WTC11 (cell line): ENCODE measurements at regions not wholly inside any gene's neighbourhood (a gene's known extent, or its start where the extent isn't known, plus 50 kb on each side); places are given as distances from the start of the nearest gene placed in this dataset.

ENCODE experiments used
- ATAC-seq: fragments of 200-7000 bp; cut with Tn5 transposase; 2 replicates; pipeline ENCODE4 v1.10.0; 2021; ENCODE audit warnings: mild to moderate bottlenecking, moderate library complexity
- CTCF ChIA-PET: fragments of 300-600 bp; sonication (Branson Sonifier 250); formaldehyde crosslinking; loops from one replicate; lab custom pipeline; 2021; ENCODE audit warnings: antibody characterized with exemption; lab: Charles Lee
- POLR2A ChIA-PET: fragments of 350-600 bp; sonication (Branson Sonifier 250); formaldehyde crosslinking; loops from one replicate; lab custom pipeline; 2021; ENCODE audit warnings: antibody characterized with exemption; lab: Charles Lee
- DNase-seq: peaks from one replicate; pipeline ENCODE4 v3.0.0; 2021; ENCODE audit warnings: low spot score
- H3K27ac Mint-ChIP-seq: 2 replicates; pipeline ENCODE4 v1.8.0; 2021; ENCODE audit warnings: mixed read lengths
- H3K27me3 Mint-ChIP-seq: 2 replicates; pipeline ENCODE4 v1.8.0; 2021; ENCODE audit warnings: low read depth, mild to moderate bottlenecking, moderate library complexity, mixed read lengths
- H3K36me3 Mint-ChIP-seq: 2 replicates; pipeline ENCODE4 v1.8.0; 2021; ENCODE audit warnings: mixed read lengths
- H3K4me1 Mint-ChIP-seq: 2 replicates; pipeline ENCODE4 v1.8.0; 2022; ENCODE audit warnings: mixed read lengths
- H3K4me3 Mint-ChIP-seq: 2 replicates; pipeline ENCODE4 v1.8.0; 2021; ENCODE audit warnings: mild to moderate bottlenecking, moderate library complexity, mixed read lengths
- H3K9me3 Mint-ChIP-seq: 2 replicates; pipeline ENCODE4 v1.8.0; 2021; ENCODE audit warnings: mixed read lengths
- ATF1 ChIP-seq: sonication (generic); formaldehyde crosslinking; IDR thresholded peaks from 2 replicates; pipeline ENCODE4 v1.8.1; 2023; ENCODE audit warnings: mild to moderate bottlenecking, moderate library complexity, missing genetic modification reagents
- CBFB ChIP-seq: sonication (generic); formaldehyde crosslinking; IDR thresholded peaks from 2 replicates; pipeline ENCODE4 v1.8.1; 2022; ENCODE audit warnings: mild to moderate bottlenecking, low read depth, missing genetic modification reagents
- CREM ChIP-seq: sonication (generic); formaldehyde crosslinking; IDR thresholded peaks from 2 replicates; pipeline ENCODE4 v1.8.1; 2022; ENCODE audit warnings: mild to moderate bottlenecking, missing genetic modification reagents, moderate library complexity
- ESRRA ChIP-seq: sonication (generic); formaldehyde crosslinking; IDR thresholded peaks from 2 replicates; pipeline ENCODE4 v1.8.1; 2022; ENCODE audit warnings: mild to moderate bottlenecking, missing genetic modification reagents, borderline replicate concordance
- GABPB1 ChIP-seq: sonication (generic); formaldehyde crosslinking; IDR thresholded peaks from 2 replicates; pipeline ENCODE4 v1.8.1; 2023; ENCODE audit warnings: mild to moderate bottlenecking, missing genetic modification reagents
- HMGA2 ChIP-seq: fragments of 250-450 bp; sonication (Bioruptor Pico); IDR thresholded peaks from 2 replicates; pipeline ENCODE4 v1.4.0; 2021; ENCODE audit warnings: mild to moderate bottlenecking, moderate library complexity
- MYBL2 ChIP-seq: sonication (generic); formaldehyde crosslinking; IDR thresholded peaks from 2 replicates; pipeline ENCODE4 v1.8.1; 2023; ENCODE audit warnings: mild to moderate bottlenecking, moderate library complexity, missing genetic modification reagents
- NFATC4 ChIP-seq: fragments of 250-450 bp; sonication (Bioruptor Pico); IDR thresholded peaks from 2 replicates; pipeline ENCODE4 v1.9.0; 2021; ENCODE audit warnings: mild to moderate bottlenecking
- NR2C2 ChIP-seq: sonication (generic); formaldehyde crosslinking; IDR thresholded peaks from 2 replicates; pipeline ENCODE4 v1.8.0; 2022; ENCODE audit warnings: mild to moderate bottlenecking, missing genetic modification reagents
- SP1 ChIP-seq: sonication (generic); formaldehyde crosslinking; conservative IDR thresholded peaks from 2 replicates; pipeline ENCODE4 v1.8.1; 2022; ENCODE audit warnings: missing genetic modification reagents
- TP53 ChIP-seq: sonication (generic); formaldehyde crosslinking; IDR thresholded peaks from 2 replicates; pipeline ENCODE4 v1.8.1; 2023; ENCODE audit warnings: mild to moderate bottlenecking, missing genetic modification reagents
- ZNF138 ChIP-seq: sonication (generic); formaldehyde crosslinking; conservative IDR thresholded peaks from 2 replicates; pipeline ENCODE4 v1.8.1; 2022; ENCODE audit warnings: mild to moderate bottlenecking, moderate library complexity, missing genetic modification reagents
- ZNF219 ChIP-seq: sonication (generic); formaldehyde crosslinking; IDR thresholded peaks from 2 replicates; pipeline ENCODE4 v1.8.0; 2023; ENCODE audit warnings: missing genetic modification reagents, mild to moderate bottlenecking, borderline replicate concordance
- ZNF423 ChIP-seq: fragments of 250-450 bp; sonication (Bioruptor Pico); IDR thresholded peaks from 2 replicates; pipeline ENCODE4 v2.1.2; 2022; ENCODE audit warnings: mild to moderate bottlenecking, moderate library complexity
- TF ChIP-seq, protein P1 (sequence below): sonication (generic); formaldehyde crosslinking; IDR thresholded peaks from 2 replicates; pipeline ENCODE4 v1.8.0; 2023; ENCODE audit warnings: mild to moderate bottlenecking, missing genetic modification reagents
- TF ChIP-seq, protein P2 (sequence below): sonication (generic); formaldehyde crosslinking; IDR thresholded peaks from 2 replicates; pipeline ENCODE4 v1.8.1; 2023; ENCODE audit warnings: mild to moderate bottlenecking, missing genetic modification reagents
- TF ChIP-seq, protein P3 (sequence below): sonication (generic); formaldehyde crosslinking; conservative IDR thresholded peaks from 2 replicates; pipeline ENCODE4 v1.8.1; 2023; ENCODE audit warnings: mild to moderate bottlenecking, low read depth, missing genetic modification reagents, moderate library complexity
- TF ChIP-seq, protein P4 (sequence below): fragments of 250-450 bp; sonication (Bioruptor Pico); IDR thresholded peaks from 2 replicates; pipeline ENCODE4 v1.9.0; 2021; ENCODE audit warnings: mild to moderate bottlenecking, borderline replicate concordance

DNA sequence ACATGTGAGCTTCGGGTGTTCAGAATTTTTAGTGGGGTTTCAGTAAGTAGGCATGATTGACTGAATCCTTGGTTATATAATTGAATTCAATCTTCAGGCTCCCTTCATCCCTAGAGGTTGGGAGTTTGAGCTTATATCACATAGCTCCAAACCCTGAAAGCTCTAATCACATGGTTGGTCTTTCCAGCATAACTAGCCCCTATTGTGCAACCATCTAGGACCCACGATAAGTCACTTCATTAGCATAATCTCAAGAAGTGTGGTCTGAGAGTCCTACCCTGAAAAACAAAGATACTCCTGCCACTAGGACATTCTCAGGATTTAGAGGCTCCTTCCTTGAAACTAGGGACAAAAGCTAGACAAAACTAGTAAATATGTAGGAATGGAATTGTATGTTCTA is 348.9 kb upstream of the CBLB start (continued):
- TF ChIP-seq HMGA2 (CRISPR knock-in tag) = no peak
- TF ChIP-seq CBFB (CRISPR knock-in tag) = no peak
- no peak for TF ChIP-seq ESRRA (CRISPR knock-in tag)
- TF ChIP-seq NFATC4 = no peak
- no peak for TF ChIP-seq ZNF219
- TF ChIP-seq CREM (CRISPR knock-in tag) = no peak
- TF ChIP-seq ZNF423 (CRISPR knock-in tag) = no peak

DNA sequence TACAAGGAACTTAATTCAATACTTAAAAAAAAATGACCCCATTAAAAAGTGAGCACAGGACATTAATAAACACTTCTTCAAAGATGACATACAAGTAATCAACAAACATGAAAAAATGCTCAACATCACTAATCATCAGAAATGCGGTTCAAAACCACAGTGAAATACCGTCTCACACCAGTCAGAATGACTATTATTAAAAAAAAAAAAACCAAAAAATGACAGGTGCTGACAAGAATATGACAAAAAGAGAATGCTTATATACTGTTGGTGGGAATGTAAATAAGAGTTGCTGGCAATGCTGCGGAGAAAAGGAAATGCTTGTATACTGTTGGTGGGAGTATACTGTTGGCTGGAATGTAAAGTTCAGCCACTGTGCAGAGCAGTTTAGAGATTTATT is 358.3 kb upstream of the CBLB start:
- TF ChIP-seq SP1 (CRISPR knock-in tag) (no peak), TP53 (CRISPR knock-in tag) (no peak), GABPB1 (CRISPR knock-in tag) (no peak), MYBL2 (no peak), ATF1 (CRISPR knock-in tag) (no peak), NR2C2 (CRISPR knock-in tag) (no peak), ZNF138 (CRISPR knock-in tag) (no peak), ESRRA (CRISPR knock-in tag) (no peak)
- TF ChIP-seq, protein P1, sequence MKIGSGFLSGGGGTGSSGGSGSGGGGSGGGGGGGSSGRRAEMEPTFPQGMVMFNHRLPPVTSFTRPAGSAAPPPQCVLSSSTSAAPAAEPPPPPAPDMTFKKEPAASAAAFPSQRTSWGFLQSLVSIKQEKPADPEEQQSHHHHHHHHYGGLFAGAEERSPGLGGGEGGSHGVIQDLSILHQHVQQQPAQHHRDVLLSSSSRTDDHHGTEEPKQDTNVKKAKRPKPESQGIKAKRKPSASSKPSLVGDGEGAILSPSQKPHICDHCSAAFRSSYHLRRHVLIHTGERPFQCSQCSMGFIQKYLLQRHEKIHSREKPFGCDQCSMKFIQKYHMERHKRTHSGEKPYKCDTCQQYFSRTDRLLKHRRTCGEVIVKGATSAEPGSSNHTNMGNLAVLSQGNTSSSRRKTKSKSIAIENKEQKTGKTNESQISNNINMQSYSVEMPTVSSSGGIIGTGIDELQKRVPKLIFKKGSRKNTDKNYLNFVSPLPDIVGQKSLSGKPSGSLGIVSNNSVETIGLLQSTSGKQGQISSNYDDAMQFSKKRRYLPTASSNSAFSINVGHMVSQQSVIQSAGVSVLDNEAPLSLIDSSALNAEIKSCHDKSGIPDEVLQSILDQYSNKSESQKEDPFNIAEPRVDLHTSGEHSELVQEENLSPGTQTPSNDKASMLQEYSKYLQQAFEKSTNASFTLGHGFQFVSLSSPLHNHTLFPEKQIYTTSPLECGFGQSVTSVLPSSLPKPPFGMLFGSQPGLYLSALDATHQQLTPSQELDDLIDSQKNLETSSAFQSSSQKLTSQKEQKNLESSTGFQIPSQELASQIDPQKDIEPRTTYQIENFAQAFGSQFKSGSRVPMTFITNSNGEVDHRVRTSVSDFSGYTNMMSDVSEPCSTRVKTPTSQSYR = no peak
- TF ChIP-seq, protein P2, sequence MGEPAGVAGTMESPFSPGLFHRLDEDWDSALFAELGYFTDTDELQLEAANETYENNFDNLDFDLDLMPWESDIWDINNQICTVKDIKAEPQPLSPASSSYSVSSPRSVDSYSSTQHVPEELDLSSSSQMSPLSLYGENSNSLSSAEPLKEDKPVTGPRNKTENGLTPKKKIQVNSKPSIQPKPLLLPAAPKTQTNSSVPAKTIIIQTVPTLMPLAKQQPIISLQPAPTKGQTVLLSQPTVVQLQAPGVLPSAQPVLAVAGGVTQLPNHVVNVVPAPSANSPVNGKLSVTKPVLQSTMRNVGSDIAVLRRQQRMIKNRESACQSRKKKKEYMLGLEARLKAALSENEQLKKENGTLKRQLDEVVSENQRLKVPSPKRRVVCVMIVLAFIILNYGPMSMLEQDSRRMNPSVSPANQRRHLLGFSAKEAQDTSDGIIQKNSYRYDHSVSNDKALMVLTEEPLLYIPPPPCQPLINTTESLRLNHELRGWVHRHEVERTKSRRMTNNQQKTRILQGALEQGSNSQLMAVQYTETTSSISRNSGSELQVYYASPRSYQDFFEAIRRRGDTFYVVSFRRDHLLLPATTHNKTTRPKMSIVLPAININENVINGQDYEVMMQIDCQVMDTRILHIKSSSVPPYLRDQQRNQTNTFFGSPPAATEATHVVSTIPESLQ (CRISPR knock-in tag) = no peak
- TF ChIP-seq, protein P3, sequence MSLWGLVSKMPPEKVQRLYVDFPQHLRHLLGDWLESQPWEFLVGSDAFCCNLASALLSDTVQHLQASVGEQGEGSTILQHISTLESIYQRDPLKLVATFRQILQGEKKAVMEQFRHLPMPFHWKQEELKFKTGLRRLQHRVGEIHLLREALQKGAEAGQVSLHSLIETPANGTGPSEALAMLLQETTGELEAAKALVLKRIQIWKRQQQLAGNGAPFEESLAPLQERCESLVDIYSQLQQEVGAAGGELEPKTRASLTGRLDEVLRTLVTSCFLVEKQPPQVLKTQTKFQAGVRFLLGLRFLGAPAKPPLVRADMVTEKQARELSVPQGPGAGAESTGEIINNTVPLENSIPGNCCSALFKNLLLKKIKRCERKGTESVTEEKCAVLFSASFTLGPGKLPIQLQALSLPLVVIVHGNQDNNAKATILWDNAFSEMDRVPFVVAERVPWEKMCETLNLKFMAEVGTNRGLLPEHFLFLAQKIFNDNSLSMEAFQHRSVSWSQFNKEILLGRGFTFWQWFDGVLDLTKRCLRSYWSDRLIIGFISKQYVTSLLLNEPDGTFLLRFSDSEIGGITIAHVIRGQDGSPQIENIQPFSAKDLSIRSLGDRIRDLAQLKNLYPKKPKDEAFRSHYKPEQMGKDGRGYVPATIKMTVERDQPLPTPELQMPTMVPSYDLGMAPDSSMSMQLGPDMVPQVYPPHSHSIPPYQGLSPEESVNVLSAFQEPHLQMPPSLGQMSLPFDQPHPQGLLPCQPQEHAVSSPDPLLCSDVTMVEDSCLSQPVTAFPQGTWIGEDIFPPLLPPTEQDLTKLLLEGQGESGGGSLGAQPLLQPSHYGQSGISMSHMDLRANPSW (CRISPR knock-in tag) = no peak
- TF ChIP-seq, protein P4, sequence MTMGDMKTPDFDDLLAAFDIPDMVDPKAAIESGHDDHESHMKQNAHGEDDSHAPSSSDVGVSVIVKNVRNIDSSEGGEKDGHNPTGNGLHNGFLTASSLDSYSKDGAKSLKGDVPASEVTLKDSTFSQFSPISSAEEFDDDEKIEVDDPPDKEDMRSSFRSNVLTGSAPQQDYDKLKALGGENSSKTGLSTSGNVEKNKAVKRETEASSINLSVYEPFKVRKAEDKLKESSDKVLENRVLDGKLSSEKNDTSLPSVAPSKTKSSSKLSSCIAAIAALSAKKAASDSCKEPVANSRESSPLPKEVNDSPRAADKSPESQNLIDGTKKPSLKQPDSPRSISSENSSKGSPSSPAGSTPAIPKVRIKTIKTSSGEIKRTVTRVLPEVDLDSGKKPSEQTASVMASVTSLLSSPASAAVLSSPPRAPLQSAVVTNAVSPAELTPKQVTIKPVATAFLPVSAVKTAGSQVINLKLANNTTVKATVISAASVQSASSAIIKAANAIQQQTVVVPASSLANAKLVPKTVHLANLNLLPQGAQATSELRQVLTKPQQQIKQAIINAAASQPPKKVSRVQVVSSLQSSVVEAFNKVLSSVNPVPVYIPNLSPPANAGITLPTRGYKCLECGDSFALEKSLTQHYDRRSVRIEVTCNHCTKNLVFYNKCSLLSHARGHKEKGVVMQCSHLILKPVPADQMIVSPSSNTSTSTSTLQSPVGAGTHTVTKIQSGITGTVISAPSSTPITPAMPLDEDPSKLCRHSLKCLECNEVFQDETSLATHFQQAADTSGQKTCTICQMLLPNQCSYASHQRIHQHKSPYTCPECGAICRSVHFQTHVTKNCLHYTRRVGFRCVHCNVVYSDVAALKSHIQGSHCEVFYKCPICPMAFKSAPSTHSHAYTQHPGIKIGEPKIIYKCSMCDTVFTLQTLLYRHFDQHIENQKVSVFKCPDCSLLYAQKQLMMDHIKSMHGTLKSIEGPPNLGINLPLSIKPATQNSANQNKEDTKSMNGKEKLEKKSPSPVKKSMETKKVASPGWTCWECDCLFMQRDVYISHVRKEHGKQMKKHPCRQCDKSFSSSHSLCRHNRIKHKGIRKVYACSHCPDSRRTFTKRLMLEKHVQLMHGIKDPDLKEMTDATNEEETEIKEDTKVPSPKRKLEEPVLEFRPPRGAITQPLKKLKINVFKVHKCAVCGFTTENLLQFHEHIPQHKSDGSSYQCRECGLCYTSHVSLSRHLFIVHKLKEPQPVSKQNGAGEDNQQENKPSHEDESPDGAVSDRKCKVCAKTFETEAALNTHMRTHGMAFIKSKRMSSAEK (CRISPR knock-in tag) = no peak
- Mint-ChIP-seq H3K27ac (no peak overlapping the region), H3K27me3 (no peaks in the 10 kb centered on the region), H3K4me3 (no peak overlapping the region), H3K36me3 (peaks cover 15% of the 10 kb centered on the region), H3K4me1 (no peaks in the 10 kb centered on the region), H3K9me3 (peaks cover 35% of the 10 kb centered on the region)
- ChIA-PET CTCF (no interaction called here), POLR2A (no interaction called here)
- ATAC-seq (no peak), DNase-seq (no peak)
